ENCODE measurements at regions not wholly inside any gene's neighbourhood (a gene's known extent, or its start where the extent isn't known, plus 50 kb on each side); places are given as distances from the start of the nearest gene placed in this dataset.

DNA sequence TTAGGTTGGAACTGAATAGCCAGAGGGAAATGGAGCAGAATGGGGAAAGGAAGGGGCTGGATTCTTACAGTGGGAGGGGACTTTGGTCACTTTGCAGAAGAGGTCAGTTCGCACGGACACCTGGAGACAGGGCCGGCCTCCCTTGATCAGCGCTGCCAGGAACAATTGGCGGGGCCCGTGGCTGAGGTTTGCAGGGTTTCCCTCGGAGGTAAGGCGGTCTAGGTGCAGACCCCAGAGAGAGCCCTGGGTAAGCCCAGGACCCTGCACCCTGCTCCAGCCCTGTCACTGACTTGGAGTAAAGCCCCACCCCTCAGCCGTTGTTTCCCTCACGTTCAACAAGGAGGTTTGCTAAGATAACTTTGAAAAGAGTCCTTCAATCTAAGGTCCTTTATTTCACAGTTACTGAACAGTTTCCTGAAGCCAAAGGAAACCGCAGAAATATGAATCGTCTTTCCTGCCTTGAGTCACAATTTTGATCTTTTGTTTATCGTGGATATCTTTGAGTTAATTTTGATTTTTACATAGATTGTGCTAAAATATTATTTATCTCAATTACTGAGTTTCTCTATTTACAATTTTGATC lies 231.4 kb upstream of the RTL1 start:
- no peaks in the 10 kb centered on the region for H3K36me3 ChIP-seq
- H3K4me1 ChIP-seq = no peaks in the 10 kb centered on the region
- no peak overlapping the region for H3K4me3 ChIP-seq
- no peaks in the 10 kb centered on the region for H3K9me3 ChIP-seq
- no peak overlapping the region for H3K27ac ChIP-seq
- H3K27me3 ChIP-seq = no peaks in the 10 kb centered on the region
- peak in 1 of 3 donors; percentile 37 for DNase-seq
- TF ChIP-seq, protein P1, sequence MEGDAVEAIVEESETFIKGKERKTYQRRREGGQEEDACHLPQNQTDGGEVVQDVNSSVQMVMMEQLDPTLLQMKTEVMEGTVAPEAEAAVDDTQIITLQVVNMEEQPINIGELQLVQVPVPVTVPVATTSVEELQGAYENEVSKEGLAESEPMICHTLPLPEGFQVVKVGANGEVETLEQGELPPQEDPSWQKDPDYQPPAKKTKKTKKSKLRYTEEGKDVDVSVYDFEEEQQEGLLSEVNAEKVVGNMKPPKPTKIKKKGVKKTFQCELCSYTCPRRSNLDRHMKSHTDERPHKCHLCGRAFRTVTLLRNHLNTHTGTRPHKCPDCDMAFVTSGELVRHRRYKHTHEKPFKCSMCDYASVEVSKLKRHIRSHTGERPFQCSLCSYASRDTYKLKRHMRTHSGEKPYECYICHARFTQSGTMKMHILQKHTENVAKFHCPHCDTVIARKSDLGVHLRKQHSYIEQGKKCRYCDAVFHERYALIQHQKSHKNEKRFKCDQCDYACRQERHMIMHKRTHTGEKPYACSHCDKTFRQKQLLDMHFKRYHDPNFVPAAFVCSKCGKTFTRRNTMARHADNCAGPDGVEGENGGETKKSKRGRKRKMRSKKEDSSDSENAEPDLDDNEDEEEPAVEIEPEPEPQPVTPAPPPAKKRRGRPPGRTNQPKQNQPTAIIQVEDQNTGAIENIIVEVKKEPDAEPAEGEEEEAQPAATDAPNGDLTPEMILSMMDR (IDR thresholded peaks at IDR 0.05) = no peak
- no peak for TF ChIP-seq POLR2A (IDR thresholded peaks at IDR 0.05)

DNA sequence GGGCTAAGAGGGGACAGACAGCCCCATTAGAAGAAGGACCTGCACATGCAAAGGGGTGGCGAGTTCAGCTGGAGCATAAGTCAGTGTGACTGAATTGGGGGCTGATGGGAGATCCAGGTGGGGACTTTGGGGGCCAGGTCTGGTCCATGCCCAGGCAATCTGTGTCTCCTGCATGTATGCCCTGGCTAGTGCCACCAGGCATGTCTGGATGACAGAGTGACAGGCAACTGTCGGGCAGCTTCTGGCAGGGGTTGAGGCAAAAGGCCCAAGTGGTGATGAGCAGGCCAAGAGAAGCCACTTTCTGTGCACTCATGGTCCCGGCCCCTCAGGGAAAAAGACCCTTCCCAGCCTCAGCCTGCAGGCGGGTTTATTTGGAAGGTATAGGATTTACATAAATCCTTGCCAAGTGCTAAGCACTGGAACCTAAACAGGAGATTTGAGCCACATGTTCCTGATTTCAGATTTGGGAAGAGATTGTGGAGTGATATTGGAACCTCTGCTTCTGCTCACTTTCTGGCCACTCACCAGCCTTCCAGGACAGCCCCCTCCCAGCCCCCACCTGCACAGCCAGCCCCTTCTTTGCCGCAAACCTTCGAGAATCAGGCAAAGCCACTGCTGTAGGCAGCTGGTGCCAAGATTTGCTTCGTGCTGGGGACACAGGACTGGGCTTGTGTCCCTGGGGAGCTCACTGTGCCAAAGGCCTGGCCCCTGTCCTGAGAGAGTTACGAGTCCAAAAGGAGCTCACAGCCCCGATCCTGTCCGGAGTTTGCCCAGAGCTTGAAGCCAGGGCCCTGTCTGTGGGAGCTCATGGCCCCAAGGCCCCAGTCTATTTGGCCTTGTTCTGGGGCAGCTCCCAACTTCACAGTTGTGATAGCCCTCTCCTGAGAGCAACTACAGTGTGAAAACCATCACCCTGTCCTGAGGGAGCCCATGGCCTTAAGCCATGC lies 232.5 kb upstream of the RTL1 start:
- Histone ChIP-seq H3K27me3 (no peaks in the 10 kb centered on the region), H3K4me1 (no peaks in the 10 kb centered on the region), H3K4me3 (no peak overlapping the region), H3K27ac (no peak overlapping the region), H3K9me3 (no peaks in the 10 kb centered on the region), H3K36me3 (no peaks in the 10 kb centered on the region)
- peak in 1 of 3 donors; percentile 24 for DNase-seq
- no peak for TF ChIP-seq POLR2A (IDR thresholded peaks at IDR 0.05)
- TF ChIP-seq, protein P1 (IDR thresholded peaks at IDR 0.05) = no peak

DNA sequence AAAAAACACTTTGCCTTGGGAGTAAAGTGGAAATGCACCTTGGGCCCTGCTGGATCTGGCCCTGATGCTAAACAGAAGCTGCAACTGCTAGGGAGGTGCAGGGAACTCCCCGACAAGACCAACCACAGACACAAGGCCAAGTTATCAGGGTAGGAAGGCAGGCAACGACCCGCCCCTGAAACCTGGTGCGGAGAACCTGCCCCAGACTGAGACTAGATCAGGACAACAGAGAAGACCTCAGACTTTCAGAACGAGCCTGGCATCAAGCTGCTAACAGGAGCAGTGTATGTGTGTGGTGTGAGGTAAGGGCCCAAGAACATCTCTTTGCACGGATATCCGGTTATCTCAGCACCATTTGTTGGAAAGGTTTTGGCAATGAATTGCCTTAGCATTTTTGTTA lies 233.7 kb upstream of the RTL1 start:
- no peak overlapping the region for H3K4me3 ChIP-seq
- H3K27ac ChIP-seq = no peak overlapping the region
- DNase-seq = no peak
- TF ChIP-seq, protein P1 (IDR thresholded peaks at IDR 0.05) = no peak
- TF ChIP-seq POLR2A (IDR thresholded peaks at IDR 0.05) = no peak
- no peaks in the 10 kb centered on the region for H3K4me1 ChIP-seq
- peaks cover 0 to 5% (median 0%) of the 10 kb centered on the region in 4 donors for H3K9me3 ChIP-seq
- H3K36me3 ChIP-seq = no peaks in the 10 kb centered on the region
- no peaks in the 10 kb centered on the region for H3K27me3 ChIP-seq

GRCh38 chr14:101147848-101148247 lies 244.3 kb upstream of the RTL1 start:
- Histone ChIP-seq H3K4me1 (no peaks in the 10 kb centered on the region), H3K36me3 (no peaks in the 10 kb centered on the region), H3K27ac (no peak overlapping the region), H3K27me3 (no peaks in the 10 kb centered on the region), H3K4me3 (no peak overlapping the region), H3K9me3 (no peaks in the 10 kb centered on the region)
- TF ChIP-seq POLR2A (IDR thresholded peaks at IDR 0.05) = no peak
- no peak for DNase-seq

DNA sequence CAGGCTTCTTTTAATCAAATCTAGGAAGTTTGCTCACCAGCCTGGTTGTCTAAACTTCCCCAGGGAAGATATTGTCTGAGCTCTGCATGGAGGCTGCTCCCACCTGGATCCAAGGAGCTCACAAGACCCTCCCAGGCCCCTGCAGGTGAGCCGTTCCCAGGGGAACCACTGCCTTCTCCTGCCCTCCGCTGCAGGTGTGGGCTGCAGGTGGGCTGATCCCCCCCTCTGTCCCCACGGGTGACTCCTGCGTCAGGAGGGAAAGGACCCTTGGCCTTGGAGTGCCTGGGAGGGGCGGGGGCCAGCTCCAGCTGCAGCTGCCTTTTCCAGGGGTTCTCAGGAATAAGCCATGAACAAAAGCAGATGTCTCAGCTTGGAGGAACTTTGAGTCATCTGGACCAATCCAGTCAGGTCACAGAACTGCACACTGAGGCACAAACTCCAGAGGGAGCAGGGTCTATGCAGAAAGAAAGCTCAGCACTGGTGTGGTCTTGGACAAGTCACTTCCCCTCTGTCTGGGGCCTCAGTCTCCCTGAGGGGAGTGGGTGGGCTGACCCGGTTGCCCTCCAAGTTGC lies 246.6 kb upstream of the RTL1 start:
- no peak overlapping the region for H3K27ac ChIP-seq
- H3K4me3 ChIP-seq = no peak overlapping the region
- no peaks in the 10 kb centered on the region for H3K36me3 ChIP-seq
- H3K9me3 ChIP-seq = no peaks in the 10 kb centered on the region
- no peaks in the 10 kb centered on the region for H3K27me3 ChIP-seq
- TF ChIP-seq, protein P1 (IDR thresholded peaks at IDR 0.05) = no peak
- no peak for TF ChIP-seq POLR2A (IDR thresholded peaks at IDR 0.05)
- H3K4me1 ChIP-seq = no peaks in the 10 kb centered on the region
- no peak for DNase-seq
